Cardiac muscle cell (in vitro differentiated cells and primary cell): ENCODE measurements at regions not wholly inside any gene's neighbourhood (a gene's known extent, or its start where the extent isn't known, plus 50 kb on each side); places are given as distances from the start of the nearest gene placed in this dataset.

Experiments
- DNase-seq, 2 donors: peaks; one replicate each; pipeline versions ENCODE4 v3.0.0 to v3.0.0-alpha.2; 2010 to 2017; ENCODE audit warnings: low read depth in 1 of 2, low spot score in 1 of 2
- H3K27ac ChIP-seq: fragments of 200-600 bp; sonication (generic); 2 replicates; pipeline ENCODE4 v1.5.1; 2016
- H3K27me3 ChIP-seq: fragments of 200-600 bp; sonication (generic); 2 replicates; pipeline ENCODE4 v1.6.0; 2016; ENCODE audit warnings: control low read depth
- H3K36me3 ChIP-seq: fragments of 200-600 bp; sonication (generic); 2 replicates; pipeline ENCODE4 v1.5.1; 2016; ENCODE audit warnings: control low read depth
- H3K4me1 ChIP-seq: fragments of 200-600 bp; sonication (generic); 2 replicates; pipeline ENCODE4 v1.8.1; 2017; ENCODE audit warnings: low read depth, mild to moderate bottlenecking, mixed run types
- H3K4me3 ChIP-seq: fragments of 200-600 bp; sonication (generic); 2 replicates; pipeline ENCODE4 v1.5.1; 2016; ENCODE audit warnings: mild to moderate bottlenecking
- H3K9me3 ChIP-seq: fragments of 200-600 bp; sonication (generic); 2 replicates; pipeline ENCODE4 v1.5.1; 2017; ENCODE audit warnings: low read depth, mild to moderate bottlenecking, control low read depth
- TF ChIP-seq, protein P1 (sequence below): IDR thresholded peaks from 2 replicates; pipeline ENCODE4 v1.5.1; 2012; ENCODE audit warnings: low read depth, mild to moderate bottlenecking, low read length

DNA sequence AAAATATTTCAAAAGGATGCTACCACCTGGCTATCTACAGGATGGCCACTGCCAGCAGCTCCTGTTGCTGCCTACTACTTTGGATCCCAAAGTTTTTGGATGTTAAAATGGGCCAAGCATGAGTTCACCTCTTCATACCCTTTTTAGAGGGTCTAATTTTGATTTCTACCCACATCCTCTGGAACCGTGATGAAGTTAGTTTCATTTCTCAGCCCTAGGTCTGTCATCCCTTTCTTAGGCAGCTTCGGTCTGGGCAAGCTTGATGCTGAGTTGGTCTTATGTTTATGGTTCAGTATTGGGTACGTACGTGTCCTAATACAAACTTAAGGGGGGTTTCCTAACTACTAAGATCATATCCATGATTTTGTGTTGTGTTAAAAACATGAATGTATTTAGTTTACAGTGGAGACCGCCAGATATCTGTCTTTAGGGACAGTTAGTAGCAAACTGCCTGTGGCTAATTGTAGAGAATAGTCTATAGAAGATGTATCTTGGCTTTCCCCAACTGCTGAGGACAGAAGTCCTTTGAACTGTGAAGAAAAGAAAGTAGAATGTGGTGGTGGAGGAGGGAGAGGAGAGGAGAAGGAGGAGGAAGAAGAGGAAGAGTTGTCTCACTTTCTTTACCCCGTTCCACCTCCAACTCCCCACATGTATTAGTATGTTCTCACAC is 184.9 kb downstream of the UBE2E3 start:
- DNase-seq: no peak
- Histone ChIP-seq H3K27ac (no peak overlapping the region), H3K4me1 (no peaks in the 10 kb centered on the region), H3K27me3 (no peaks in the 10 kb centered on the region), H3K9me3 (no peaks in the 10 kb centered on the region), H3K4me3 (no peak overlapping the region), H3K36me3 (no peaks in the 10 kb centered on the region)
- TF ChIP-seq, protein P1, sequence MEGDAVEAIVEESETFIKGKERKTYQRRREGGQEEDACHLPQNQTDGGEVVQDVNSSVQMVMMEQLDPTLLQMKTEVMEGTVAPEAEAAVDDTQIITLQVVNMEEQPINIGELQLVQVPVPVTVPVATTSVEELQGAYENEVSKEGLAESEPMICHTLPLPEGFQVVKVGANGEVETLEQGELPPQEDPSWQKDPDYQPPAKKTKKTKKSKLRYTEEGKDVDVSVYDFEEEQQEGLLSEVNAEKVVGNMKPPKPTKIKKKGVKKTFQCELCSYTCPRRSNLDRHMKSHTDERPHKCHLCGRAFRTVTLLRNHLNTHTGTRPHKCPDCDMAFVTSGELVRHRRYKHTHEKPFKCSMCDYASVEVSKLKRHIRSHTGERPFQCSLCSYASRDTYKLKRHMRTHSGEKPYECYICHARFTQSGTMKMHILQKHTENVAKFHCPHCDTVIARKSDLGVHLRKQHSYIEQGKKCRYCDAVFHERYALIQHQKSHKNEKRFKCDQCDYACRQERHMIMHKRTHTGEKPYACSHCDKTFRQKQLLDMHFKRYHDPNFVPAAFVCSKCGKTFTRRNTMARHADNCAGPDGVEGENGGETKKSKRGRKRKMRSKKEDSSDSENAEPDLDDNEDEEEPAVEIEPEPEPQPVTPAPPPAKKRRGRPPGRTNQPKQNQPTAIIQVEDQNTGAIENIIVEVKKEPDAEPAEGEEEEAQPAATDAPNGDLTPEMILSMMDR: no peak

DNA sequence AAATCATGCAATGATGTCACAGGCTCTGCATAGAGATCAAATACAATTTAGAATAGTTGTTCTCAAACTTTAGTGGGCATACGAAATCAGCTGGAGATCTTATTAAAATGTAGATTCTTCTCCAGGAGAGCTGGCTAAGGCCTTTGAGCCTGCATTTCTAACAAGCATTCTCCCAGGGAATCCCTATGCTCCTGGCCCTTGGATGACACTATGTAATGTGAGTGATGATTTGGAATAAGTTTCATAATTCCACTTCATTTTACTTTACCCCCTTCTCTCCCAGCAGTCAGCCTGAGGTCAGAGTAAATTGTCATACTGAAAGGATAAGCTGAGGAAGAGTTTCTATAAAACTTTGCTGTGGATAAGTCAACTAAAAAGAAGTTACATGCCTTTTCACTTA is 189.1 kb downstream of the UBE2E3 start:
- DNase-seq: no peak

DNA sequence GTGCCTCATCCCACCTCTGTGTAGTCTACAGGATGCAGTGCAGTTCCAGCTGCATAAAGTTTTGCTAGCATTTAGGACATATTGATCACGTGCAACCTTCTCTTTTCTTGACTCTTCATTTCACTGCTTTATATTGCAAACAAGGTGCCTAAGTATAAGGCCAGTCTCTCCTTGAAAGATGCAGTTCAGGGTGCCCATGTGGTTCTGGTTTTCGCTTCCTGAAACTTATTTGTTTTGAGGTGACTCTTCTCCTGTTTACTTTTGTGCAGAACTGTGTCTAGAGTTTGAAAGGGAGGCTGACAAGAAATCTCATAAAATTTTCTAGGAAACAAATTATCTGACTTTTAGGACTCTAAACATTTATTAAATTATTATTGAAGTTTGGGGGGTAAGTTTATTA is 189.9 kb downstream of the UBE2E3 start:
- DNase-seq: no peak
- TF ChIP-seq, protein P1: no peak
- H3K27ac ChIP-seq: no peak overlapping the region
- no peaks in the 10 kb centered on the region for H3K9me3 ChIP-seq
- peaks cover 3% of the 10 kb centered on the region for H3K4me1 ChIP-seq
- no peak overlapping the region for H3K4me3 ChIP-seq
- no peaks in the 10 kb centered on the region for H3K27me3 ChIP-seq
- no peaks in the 10 kb centered on the region for H3K36me3 ChIP-seq

More for the DNA sequence above, 189.1 kb downstream of the UBE2E3 start:
- no peaks in the 10 kb centered on the region for H3K36me3 ChIP-seq
- H3K4me1 ChIP-seq: no peaks in the 10 kb centered on the region
- H3K27ac ChIP-seq: no peak overlapping the region
- H3K4me3 ChIP-seq: no peak overlapping the region
- TF ChIP-seq, protein P1: no peak
- no peaks in the 10 kb centered on the region for H3K9me3 ChIP-seq
- no peaks in the 10 kb centered on the region for H3K27me3 ChIP-seq

DNA sequence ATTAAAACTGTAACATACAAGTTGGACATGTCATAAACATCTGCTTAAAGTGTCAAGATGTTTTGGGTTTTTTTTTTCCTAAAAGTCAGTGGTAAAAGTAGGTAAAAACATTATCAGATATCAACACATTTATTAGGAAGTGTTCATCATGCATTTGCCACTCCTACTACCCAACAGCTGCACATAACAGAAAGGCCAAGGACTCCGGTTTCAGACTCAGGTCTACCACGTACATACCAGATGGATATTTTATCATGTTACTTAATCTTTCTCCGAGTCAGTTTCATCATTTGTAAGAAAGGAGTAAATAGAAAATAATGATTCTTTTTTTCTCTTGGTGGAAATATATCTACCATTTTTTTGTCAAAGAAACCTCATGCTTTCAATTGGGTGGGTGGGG is 192.3 kb downstream of the UBE2E3 start:
- Histone ChIP-seq H3K36me3 (no peaks in the 10 kb centered on the region), H3K4me3 (no peak overlapping the region), H3K9me3 (no peaks in the 10 kb centered on the region), H3K4me1 (peaks cover 3% of the 10 kb centered on the region), H3K27me3 (no peaks in the 10 kb centered on the region), H3K27ac (no peak overlapping the region)
- TF ChIP-seq, protein P1: no peak
- DNase-seq: no peak

DNA sequence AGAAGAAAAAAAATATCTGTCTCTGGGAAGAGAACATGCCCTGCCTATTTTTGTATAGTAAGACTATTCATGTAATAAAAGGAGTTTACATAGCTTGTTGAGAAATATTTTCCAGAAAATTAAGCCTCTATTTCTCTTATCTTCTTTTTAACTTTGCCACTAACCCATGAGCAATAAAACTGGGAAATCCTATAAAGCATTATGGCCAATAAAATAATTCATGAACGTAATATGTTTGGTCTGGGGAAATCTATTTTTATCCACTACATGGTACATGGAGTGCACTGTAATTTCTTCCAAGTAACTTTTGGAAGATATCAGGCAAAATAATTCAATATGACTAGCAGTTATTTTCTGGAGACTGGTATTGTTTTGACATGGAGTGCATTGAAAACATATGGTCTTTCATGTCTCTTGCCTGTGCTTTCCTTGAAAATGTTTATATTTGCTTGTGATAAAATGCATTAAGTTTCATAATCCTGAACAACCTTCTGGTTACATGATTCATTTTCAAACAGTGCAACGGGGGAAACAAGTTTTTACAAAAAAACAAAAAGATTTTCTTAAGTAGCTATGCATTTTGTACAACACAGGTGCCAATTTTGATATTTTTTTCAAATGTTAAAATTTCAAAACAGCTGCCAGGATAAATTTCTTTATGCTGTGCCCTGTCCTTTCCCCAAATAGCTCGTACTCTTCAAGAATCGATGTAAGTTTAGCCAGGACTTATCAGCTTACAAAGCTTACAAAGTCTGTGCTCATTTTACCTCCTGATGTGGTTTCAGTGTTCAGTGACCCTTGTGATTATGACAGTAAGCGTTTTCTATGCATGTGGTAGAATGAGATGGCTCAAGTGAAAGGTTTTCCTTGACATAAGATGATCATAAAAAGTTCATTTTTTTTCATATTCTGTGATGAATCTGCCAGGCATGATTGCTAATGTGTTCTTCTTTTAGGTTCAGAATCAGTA is 194.5 kb downstream of the UBE2E3 start:
- DNase-seq: no peak
- TF ChIP-seq, protein P1: no peak

More for the DNA sequence above, 194.5 kb downstream of the UBE2E3 start:
- no peak overlapping the region for H3K4me3 ChIP-seq
- H3K36me3 ChIP-seq: no peaks in the 10 kb centered on the region
- no peaks in the 10 kb centered on the region for H3K27me3 ChIP-seq
- no peak overlapping the region for H3K27ac ChIP-seq
- peaks cover 3% of the 10 kb centered on the region for H3K4me1 ChIP-seq
- no peaks in the 10 kb centered on the region for H3K9me3 ChIP-seq
